Lower leg skin (tissue), 4 donors: ENCODE measurements at regions not wholly inside any gene's neighbourhood (a gene's known extent, or its start where the extent isn't known, plus 50 kb on each side); places are given as distances from the start of the nearest gene placed in this dataset.

Experiments used
- DNase-seq, 2 donors: peaks; one replicate each; pipeline ENCODE4 v3.0.0-alpha.2; 2019; ENCODE audit warnings: low spot score in 2 of 2
- H3K4me3 ChIP-seq: fragments of 200-600 bp; sonication (generic); 2 replicates; pipeline ENCODE4 v1.5.1; 2017; ENCODE audit warnings: mild to moderate bottlenecking, low read depth; ENCODE audit not compliant: poor library complexity, severe bottlenecking
- CTCF ChIP-seq, 3 donors: fragments of 450-650 bp; IDR thresholded peaks; one replicate each; pipeline ENCODE4 v1.5.1; 2016; ENCODE audit warnings: antibody characterized with exemption in 3 of 3, mild to moderate bottlenecking in 3 of 3, moderate library complexity in 2 of 3
- POLR2A ChIP-seq, 2 donors: fragments of 450-650 bp; IDR thresholded peaks; one replicate each; pipeline ENCODE4 v1.6.1; 2016 to 2017; ENCODE audit warnings: antibody characterized with exemption in 2 of 2, mild to moderate bottlenecking in 1 of 2, moderate library complexity in 1 of 2
- WGBS, 2 donors: methylation state at CpG; one replicate each; pipeline ENCODE4 v1.1.5; 2018; 5-methylcytosine and 5-hydroxymethylcytosine counted together
- intact Hi-C: fragments of 100-400 bp; cut with DNase I; formaldehyde crosslinking; loops from one replicate; pipeline ENCODE4 v1.15.0; 2023; ENCODE audit warnings: low total_unique reads

- no peak overlapping the region for H3K4me3 ChIP-seq
- 68 to 70% methylated on average over 2 of the region's 2 CpGs for WGBS, 2 donors
- TF ChIP-seq CTCF (IDR thresholded peaks at IDR 0.05) (no peak), POLR2A (IDR thresholded peaks at IDR 0.05) (no peak)
- DNase-seq: no peak
- intact Hi-C loops: no loop called here
These were observed 393.3 kb downstream of the PPP3CA start for GRCh38 chr4:100954046-100954445.

- intact Hi-C loops: no loop called here
- TF ChIP-seq CTCF (IDR thresholded peaks at IDR 0.05) (no peak), POLR2A (IDR thresholded peaks at IDR 0.05) (no peak)
- no peak for DNase-seq
- H3K4me3 ChIP-seq: no peak overlapping the region
These were observed 393.7 kb downstream of the PPP3CA start for GRCh38 chr4:100953616-100954015.

- intact Hi-C loops: no loop called here
- no peak for DNase-seq
- no peak overlapping the region for H3K4me3 ChIP-seq
- no peak for TF ChIP-seq CTCF (IDR thresholded peaks at IDR 0.05)
- no peak for TF ChIP-seq POLR2A (IDR thresholded peaks at IDR 0.05)
- WGBS, 2 donors: 90 to 94% methylated on average over 4 of the region's 4 CpGs
These were observed 394.7 kb downstream of the PPP3CA start for GRCh38 chr4:100952590-100952989.

- no peak for DNase-seq
- 84 to 85% methylated on average over 3 of the region's 3 CpGs for WGBS, 2 donors
- TF ChIP-seq POLR2A (IDR thresholded peaks at IDR 0.05): no peak
- TF ChIP-seq CTCF (IDR thresholded peaks at IDR 0.05): no peak
- intact Hi-C loops: no loop called here
- H3K4me3 ChIP-seq: no peak overlapping the region
These were observed 397.9 kb downstream of the PPP3CA start for GRCh38 chr4:100949350-100949935.

- H3K4me3 ChIP-seq: no peak overlapping the region
- intact Hi-C loops: no loop called here
- WGBS, 2 donors: 72 to 76% methylated on average over 4 of the region's 4 CpGs
- TF ChIP-seq POLR2A (IDR thresholded peaks at IDR 0.05) (no peak), CTCF (IDR thresholded peaks at IDR 0.05) (no peak)
- no peak for DNase-seq
These were observed 398.4 kb downstream of the PPP3CA start for GRCh38 chr4:100948911-100949310.

- H3K4me3 ChIP-seq: no peak overlapping the region
- DNase-seq: no peak
- TF ChIP-seq CTCF (IDR thresholded peaks at IDR 0.05) (no peak), POLR2A (IDR thresholded peaks at IDR 0.05) (no peak)
- intact Hi-C loops: no loop called here
These were observed 401.5 kb downstream of the PPP3CA start for GRCh38 chr4:100945789-100946188.
